Panc1 (cell line): ENCODE measurements at regions not wholly inside any gene's neighbourhood (a gene's known extent, or its start where the extent isn't known, plus 50 kb on each side); places are given as distances from the start of the nearest gene placed in this dataset.

Experiments used
- ATAC-seq: fragments of 200-7000 bp; cut with Tn5 transposase; 2 replicates; pipeline ENCODE4 v1.9.1; 2020; ENCODE audit warnings: mild to moderate bottlenecking, moderate library complexity
- BruUV-seq: library from RNA; stranded (reverse); fragments of 400-500 nt; replicated peaks from 2 replicates; lab custom pipeline; 2021; lab: Mats Ljungman, UMichigan
- CTCF ChIA-PET: fragments of 300-600 bp; sonication (Branson Sonifier 250); formaldehyde crosslinking; loops from one replicate; lab custom pipeline; 2022; ENCODE audit warnings: antibody characterized with exemption; lab: Charles Lee
- POLR2A ChIA-PET: fragments of 300-600 bp; sonication (Branson Sonifier 250); formaldehyde crosslinking; loops from one replicate; lab custom pipeline; 2022; ENCODE audit warnings: antibody characterized with exemption; lab: Charles Lee
- DNase-seq: peaks from one replicate; pipeline ENCODE4 v3.0.0-alpha.2; 2010; ENCODE audit warnings: low read depth, low spot score
- H3K27ac ChIP-seq: 2 replicates; pipeline ENCODE4 v1.5.1; 2011; ENCODE audit warnings: mild to moderate bottlenecking, low read length, inconsistent platforms
- H3K27me3 ChIP-seq: fragments of 200-500 bp; sonication (Bioruptor generic); 2 replicates; pipeline ENCODE4 v1.6.0; 2014; ENCODE audit warnings: low read length, inconsistent platforms; ENCODE audit not compliant: control insufficient read depth, insufficient read depth
- H3K36me3 ChIP-seq: fragments of 200-500 bp; sonication (Bioruptor generic); 2 replicates; pipeline ENCODE4 v1.5.1; 2014; ENCODE audit warnings: inconsistent platforms, mild to moderate bottlenecking, low read length, moderate library complexity; ENCODE audit not compliant: control insufficient read depth, insufficient read depth
- H3K4me1 ChIP-seq: 2 replicates; pipeline ENCODE4 v1.5.1; 2011; ENCODE audit warnings: inconsistent platforms, mild to moderate bottlenecking, low read length, moderate library complexity; ENCODE audit not compliant: control insufficient read depth, insufficient read depth
- H3K4me3 ChIP-seq, 2 experiments: 2 replicates each; pipeline ENCODE4 v1.5.1; 2011 to 2012; ENCODE audit warnings: low read depth in 2 of 2, low read length in 2 of 2, mild to moderate bottlenecking in 2 of 2, inconsistent platforms in 1 of 2, moderate library complexity in 1 of 2
- H3K9me3 ChIP-seq: fragments of 200-500 bp; sonication (Bioruptor generic); 2 replicates; pipeline ENCODE4 v1.5.1; 2014; ENCODE audit warnings: low read depth, mild to moderate bottlenecking, inconsistent platforms, low read length, moderate library complexity; ENCODE audit not compliant: control insufficient read depth, insufficient read depth
- CTCF ChIP-seq: fragments of 450-650 bp; IDR thresholded peaks from 2 replicates; pipeline ENCODE4 v1.5.1; 2017; ENCODE audit warnings: mild to moderate bottlenecking
- POLR2AphosphoS5 ChIP-seq: IDR thresholded peaks from 2 replicates; pipeline ENCODE4 v1.6.1; 2012; ENCODE audit warnings: mild to moderate bottlenecking, low read depth, low read length, moderate library complexity
- SIN3A ChIP-seq: IDR thresholded peaks from 2 replicates; pipeline ENCODE4 v1.6.1; 2012; ENCODE audit warnings: low read depth, mild to moderate bottlenecking, low read length, moderate library complexity, borderline replicate concordance; ENCODE audit not compliant: insufficient read depth
- TCF7L2 ChIP-seq: IDR thresholded peaks from 2 replicates; pipeline ENCODE4 v1.6.1; 2011; ENCODE audit warnings: mild to moderate bottlenecking, low read depth, low read length, inconsistent platforms
- in situ Hi-C: cut with HindIII; loops from 2 replicates; pipeline ENCODE4 v1.10.0; 2016; ENCODE audit warnings: low sequenced_read_pairs, low pct_unique_long_range_greater_than_20kb
- intact Hi-C: fragments of 100-400 bp; cut with micrococcal nuclease; formaldehyde crosslinking; loops from one replicate; pipeline ENCODE4 v1.10.0; 2022; ENCODE audit not compliant: unreplicated experiment
- TF ChIP-seq, protein P1 (sequence below), 2 experiments: IDR thresholded peaks; 2 replicates each; pipeline ENCODE4 v1.6.1; 2011 to 2012; ENCODE audit warnings: low read depth in 2 of 2, control low read depth in 1 of 2, low read length in 1 of 2, mild to moderate bottlenecking in 1 of 2, moderate library complexity in 1 of 2; ENCODE audit not compliant: insufficient read depth in 1 of 2

- intact Hi-C loops (no loop called here), in situ Hi-C loops (no loop called here)
- no peaks in the 10 kb centered on the region for H3K4me1 ChIP-seq
- no peak for ATAC-seq
- no peaks in the 10 kb centered on the region for H3K36me3 ChIP-seq
- H3K27ac ChIP-seq, result no peak overlapping the region
- ChIA-PET CTCF (no interaction called here), POLR2A (no interaction called here)
- BruUV-seq, result no TSS peak
- peaks cover 14% of the 10 kb centered on the region for H3K27me3 ChIP-seq
- no peaks in the 10 kb centered on the region for H3K9me3 ChIP-seq
- TF ChIP-seq, protein P1, sequence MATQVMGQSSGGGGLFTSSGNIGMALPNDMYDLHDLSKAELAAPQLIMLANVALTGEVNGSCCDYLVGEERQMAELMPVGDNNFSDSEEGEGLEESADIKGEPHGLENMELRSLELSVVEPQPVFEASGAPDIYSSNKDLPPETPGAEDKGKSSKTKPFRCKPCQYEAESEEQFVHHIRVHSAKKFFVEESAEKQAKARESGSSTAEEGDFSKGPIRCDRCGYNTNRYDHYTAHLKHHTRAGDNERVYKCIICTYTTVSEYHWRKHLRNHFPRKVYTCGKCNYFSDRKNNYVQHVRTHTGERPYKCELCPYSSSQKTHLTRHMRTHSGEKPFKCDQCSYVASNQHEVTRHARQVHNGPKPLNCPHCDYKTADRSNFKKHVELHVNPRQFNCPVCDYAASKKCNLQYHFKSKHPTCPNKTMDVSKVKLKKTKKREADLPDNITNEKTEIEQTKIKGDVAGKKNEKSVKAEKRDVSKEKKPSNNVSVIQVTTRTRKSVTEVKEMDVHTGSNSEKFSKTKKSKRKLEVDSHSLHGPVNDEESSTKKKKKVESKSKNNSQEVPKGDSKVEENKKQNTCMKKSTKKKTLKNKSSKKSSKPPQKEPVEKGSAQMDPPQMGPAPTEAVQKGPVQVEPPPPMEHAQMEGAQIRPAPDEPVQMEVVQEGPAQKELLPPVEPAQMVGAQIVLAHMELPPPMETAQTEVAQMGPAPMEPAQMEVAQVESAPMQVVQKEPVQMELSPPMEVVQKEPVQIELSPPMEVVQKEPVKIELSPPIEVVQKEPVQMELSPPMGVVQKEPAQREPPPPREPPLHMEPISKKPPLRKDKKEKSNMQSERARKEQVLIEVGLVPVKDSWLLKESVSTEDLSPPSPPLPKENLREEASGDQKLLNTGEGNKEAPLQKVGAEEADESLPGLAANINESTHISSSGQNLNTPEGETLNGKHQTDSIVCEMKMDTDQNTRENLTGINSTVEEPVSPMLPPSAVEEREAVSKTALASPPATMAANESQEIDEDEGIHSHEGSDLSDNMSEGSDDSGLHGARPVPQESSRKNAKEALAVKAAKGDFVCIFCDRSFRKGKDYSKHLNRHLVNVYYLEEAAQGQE (IDR thresholded peaks at IDR 0.05; ENCODE audit: insufficient read depth in 1 of 2, low read depth in 2 of 2, low read length in 1 of 2), result no peak
- no peak for TF ChIP-seq POLR2AphosphoS5
- TF ChIP-seq TCF7L2, result no peak
- peak; percentile 31; the same call in 1 of the 2 replicates for TF ChIP-seq CTCF
- no peak for TF ChIP-seq SIN3A
- H3K4me3 ChIP-seq, result no peak overlapping the region
- no peak for DNase-seq
Observed at GRCh38 chr5:79924936-79925893, 65.8 kb downstream of the MTX3 start.

- Histone ChIP-seq H3K4me3 (no peak overlapping the region), H3K4me1 (no peaks in the 10 kb centered on the region), H3K27ac (no peak overlapping the region), H3K9me3 (no peaks in the 10 kb centered on the region), H3K36me3 (no peaks in the 10 kb centered on the region), H3K27me3 (peaks cover 12% of the 10 kb centered on the region)
- ATAC-seq, result no peak
- TF ChIP-seq CTCF, result no peak
- TF ChIP-seq POLR2AphosphoS5, result no peak
- no peak for TF ChIP-seq TCF7L2
- TF ChIP-seq, protein P1 (IDR thresholded peaks at IDR 0.05; ENCODE audit: insufficient read depth in 1 of 2, low read depth in 2 of 2, low read length in 1 of 2), result no peak
- no peak for TF ChIP-seq SIN3A
- no peak for DNase-seq
- in situ Hi-C loops (no loop called here), intact Hi-C loops (no loop called here)
- no TSS peak for BruUV-seq
- CTCF ChIA-PET, result no interaction called here
- POLR2A ChIA-PET, result no interaction called here
Observed at GRCh38 chr5:79923431-79923830, 67.6 kb downstream of the MTX3 start.
